LNCAP (cell line): ENCODE measurements at regions not wholly inside any gene's neighbourhood (a gene's known extent, or its start where the extent isn't known, plus 50 kb on each side); places are given as distances from the start of the nearest gene placed in this dataset.

ENCODE experiments used
- CTCF ChIP-seq: fragments of 450-650 bp; IDR thresholded peaks from 2 replicates; pipeline ENCODE4 v1.5.1; 2017; ENCODE audit warnings: mild to moderate bottlenecking

- no peak for TF ChIP-seq CTCF
Observed at GRCh38 chr4:125132729-125133128, 182.0 kb upstream of the FAT4 start.

GRCh38 chr4:125131891-125132680 lies 182.7 kb upstream of the FAT4 start:
- no peak for TF ChIP-seq CTCF

- no peak for TF ChIP-seq CTCF
Observed at GRCh38 chr4:125125276-125125675, 189.5 kb upstream of the FAT4 start.

GRCh38 chr4:125123570-125124109 lies 191.1 kb upstream of the FAT4 start:
- TF ChIP-seq CTCF, result no peak

GRCh38 chr4:125121581-125121980 lies 193.2 kb upstream of the FAT4 start:
- TF ChIP-seq CTCF, result no peak

GRCh38 chr4:125116431-125116830 lies 198.3 kb upstream of the FAT4 start:
- TF ChIP-seq CTCF, result no peak

- TF ChIP-seq CTCF, result no peak
Observed at GRCh38 chr4:125115941-125116340, 198.8 kb upstream of the FAT4 start.
